GM12878 (cell line): ENCODE measurements at regions not wholly inside any gene's neighbourhood (a gene's known extent, or its start where the extent isn't known, plus 50 kb on each side); places are given as distances from the start of the nearest gene placed in this dataset.

Experiments used
- ATAC-seq: fragments of 200-7000 bp; cut with Tn5 transposase; 3 replicates; pipeline ENCODE4 v1.9.1; 2020; ENCODE audit warnings: mild to moderate bottlenecking, moderate library complexity
- BruUV-seq: library from RNA; stranded (reverse); fragments of 400-500 nt; replicated peaks from 2 replicates; lab custom pipeline; 2021; lab: Mats Ljungman, UMichigan
- CTCF ChIA-PET: fragments of 300-600 bp; sonication (Branson Sonifier 250); formaldehyde crosslinking; extraction: SDS; loops from one replicate; lab custom pipeline; 2021; ENCODE audit warnings: inconsistent platforms; lab: Yijun Ruan, JAX
- POLR2A ChIA-PET: fragments of 350-600 bp; formaldehyde crosslinking; extraction: SDS; loops from one replicate; lab custom pipeline; 2021; ENCODE audit warnings: inconsistent platforms; lab: Charles Lee
- RAD21 ChIA-PET: fragments of 300-600 bp; sonication (Branson Sonifier 250); formaldehyde crosslinking; loops from one replicate; lab custom pipeline; 2023; ENCODE audit warnings: antibody characterized with exemption; ENCODE audit not compliant: unreplicated experiment; lab: Charles Lee
- SMC1A ChIA-PET: fragments of 300-600 bp; sonication (Branson Sonifier 250); formaldehyde crosslinking; loops from one replicate; lab custom pipeline; 2023; ENCODE audit not compliant: unreplicated experiment, uncharacterized antibody; lab: Charles Lee
- DNase-seq: peaks from one replicate; pipeline ENCODE4 v3.0.0-alpha.2; 2011; ENCODE audit warnings: low read depth, low spot score
- FAIRE-seq: peaks from 3 replicates; lab custom pipeline; 2011; peaks lifted over from hg19 to GRCh38; lab: Jason Lieb, UNC
- H2AFZ ChIP-seq: 2 replicates; pipeline ENCODE4 v1.6.0; 2011; ENCODE audit warnings: low read depth, low read length, control low read depth; ENCODE audit not compliant: control insufficient read depth
- H3K27ac ChIP-seq: 2 replicates; pipeline ENCODE4 v1.5.1; 2011; ENCODE audit warnings: control low read depth; ENCODE audit not compliant: control insufficient read depth, insufficient read depth
- H3K27me3 ChIP-seq, 2 experiments: replicated peaks in 1 of 2; 2 replicates each; pipeline versions ENCODE4 v1.6.0 to v1.6.1; 2011; ENCODE audit warnings: low read length in 1 of 2; ENCODE audit not compliant: control insufficient read depth in 2 of 2, insufficient read depth in 2 of 2
- H3K36me3 ChIP-seq, 2 experiments: 2 replicates each; pipeline ENCODE4 v1.5.1; 2011; ENCODE audit warnings: low read length in 1 of 2; ENCODE audit not compliant: control insufficient read depth in 2 of 2, insufficient read depth in 2 of 2
- H3K4me1 ChIP-seq: 2 replicates; pipeline ENCODE4 v1.6.1; 2011; ENCODE audit warnings: mild to moderate bottlenecking, low read length, moderate library complexity, mixed read lengths; ENCODE audit not compliant: control insufficient read depth, insufficient read depth
- H3K4me2 ChIP-seq: 2 replicates; pipeline ENCODE4 v1.6.0; 2011; ENCODE audit warnings: control low read depth; ENCODE audit not compliant: control insufficient read depth, insufficient read depth
- H3K4me3 ChIP-seq: fragments of 200-600 bp; sonication (generic); 2 replicates; pipeline ENCODE4 v1.5.1; 2016
- H3K79me2 ChIP-seq: 2 replicates; pipeline ENCODE4 v1.6.0; 2011; ENCODE audit warnings: low read length; ENCODE audit not compliant: control insufficient read depth, insufficient read depth
- H3K9ac ChIP-seq: 2 replicates; pipeline ENCODE4 v1.8.0; 2011; ENCODE audit warnings: low read length, control low read depth, mixed read lengths; ENCODE audit not compliant: control insufficient read depth, insufficient read depth
- H3K9me3 ChIP-seq: replicated peaks from 3 replicates; pipeline ENCODE4 v1.5.1; 2011; ENCODE audit warnings: mild to moderate bottlenecking, low read length; ENCODE audit not compliant: control insufficient read depth, insufficient read depth
- H4K20me1 ChIP-seq: 2 replicates; pipeline ENCODE4 v1.6.0; 2011; ENCODE audit not compliant: control insufficient read depth, insufficient read depth
- CREM ChIP-seq: IDR thresholded peaks from 2 replicates; pipeline ENCODE4 v1.6.1; 2014; ENCODE audit warnings: antibody characterized with exemption, low read depth
- EZH2 ChIP-seq: IDR thresholded peaks from 2 replicates; pipeline ENCODE4 v1.6.1; 2012; ENCODE audit warnings: low read depth, mild to moderate bottlenecking, control low read depth, inconsistent platforms, low read length, borderline replicate concordance; ENCODE audit not compliant: control insufficient read depth
- FOXK2 ChIP-seq: fragments of 450-650 bp; IDR thresholded peaks from 2 replicates; pipeline ENCODE4 v1.6.1; 2017; ENCODE audit warnings: mild to moderate bottlenecking, moderate library complexity
- IKZF2 ChIP-seq, 2 experiments: fragments of 450-650 bp; IDR thresholded peaks; 2 replicates each; pipeline ENCODE4 v1.6.1; 2017; ENCODE audit warnings: mild to moderate bottlenecking in 2 of 2, moderate library complexity in 2 of 2
- MEF2A ChIP-seq: IDR thresholded peaks from 2 replicates; pipeline ENCODE4 v1.6.1; 2011; ENCODE audit warnings: low read depth, mild to moderate bottlenecking, low read length, moderate library complexity; ENCODE audit not compliant: insufficient read depth
- SMC3 ChIP-seq: IDR thresholded peaks from 2 replicates; pipeline ENCODE4 v1.6.1; 2011; ENCODE audit warnings: low read length, improper control_type of control experiment, borderline replicate concordance
- ZBTB40 ChIP-seq: fragments of 450-650 bp; IDR thresholded peaks from 2 replicates; pipeline ENCODE4 v1.6.1; 2016; ENCODE audit warnings: mild to moderate bottlenecking, moderate library complexity, borderline replicate concordance
- ZNF274 ChIP-seq: IDR thresholded peaks from one replicate; pipeline ENCODE4 v1.8.0; 2011; ENCODE audit not compliant: insufficient read length, insufficient read depth
- WGBS: methylation state at CpG from one replicate; pipeline ENCODE4 v1.1.6; 2016; ENCODE audit warnings: low lambda C conversion rate; ENCODE audit not compliant: insufficient replicate concordance, insufficient coverage; ENCODE audit errors: missing lambda C conversion rate; 5-methylcytosine and 5-hydroxymethylcytosine counted together
- in situ Hi-C: fragments of 300-500 bp; cut with MboI; formaldehyde crosslinking; loops from 9 replicates; pipeline ENCODE4 v1.14.3; 2018; ENCODE audit warnings: mixed read lengths
- intact Hi-C: fragments of 100-400 bp; cut with micrococcal nuclease; formaldehyde crosslinking; loops from one replicate; pipeline ENCODE4 v1.14.2; 2022; ENCODE audit not compliant: unreplicated experiment

- in situ Hi-C loops: no loop called here
- Histone ChIP-seq H3K79me2 (no peaks in the 10 kb centered on the region), H3K36me3 (no peaks in the 10 kb centered on the region), H3K9me3 (no peaks in the 10 kb centered on the region), H3K4me3 (no peak overlapping the region), H3K4me1 (no peaks in the 10 kb centered on the region), H3K27ac (no peak overlapping the region), H3K9ac (no peak overlapping the region), H3K27me3 (no peaks in the 10 kb centered on the region; a peak in 1 of 4 replicates), H2AFZ (no peak overlapping the region), H3K4me2 (no peak overlapping the region), H4K20me1 (no peaks in the 10 kb centered on the region)
- no TSS peak for BruUV-seq
- ChIA-PET CTCF (no interaction called here), RAD21 (no interaction called here), POLR2A (interaction anchor here (0.6 kb wide), 3 partner anchors 40 to 654 kb away, joined by 3 to 5 read pairs (median 4); no protein-coding TSS in a partner anchor), SMC1A (interaction anchor here (0.7 kb wide), 1 partner anchor 11 kb away, joined by 3 read pairs; no protein-coding TSS in a partner anchor)
- TF ChIP-seq SMC3: no peak
- TF ChIP-seq ZBTB40: no peak
- TF ChIP-seq FOXK2: no peak
- TF ChIP-seq IKZF2 (IDR thresholded peaks at IDR 0.05): no peak
- no peak for TF ChIP-seq ZNF274
- TF ChIP-seq EZH2: no peak
- no peak for TF ChIP-seq CREM
- TF ChIP-seq MEF2A: no peak
- intact Hi-C loops: no loop called here
- FAIRE-seq: no peak
- 59% methylated on average over 2 of the region's 2 CpGs for WGBS
- no peak for DNase-seq
- no peak for ATAC-seq
Observed at GRCh38 chr7:10592604-10593003, 381.1 kb upstream of the PHF14 start.
